ENCODE measurements at regions not wholly inside any gene's neighbourhood (a gene's known extent, or its start where the extent isn't known, plus 50 kb on each side); places are given as distances from the start of the nearest gene placed in this dataset.

GRCh38 chr12:111057701-111058425 lies 137.5 kb upstream of the MYL2 start:
- TF ChIP-seq CTCF (IDR thresholded peaks at IDR 0.05): no peak
- Mint-ChIP-seq H3K36me3 (ENCODE audit: unreplicated experiment) (no peaks in the 10 kb centered on the region), H3K27me3 (ENCODE audit: unreplicated experiment) (no peaks in the 10 kb centered on the region), H3K27ac (ENCODE audit: unreplicated experiment) (no peak overlapping the region), H3K9me3 (ENCODE audit: unreplicated experiment) (no peaks in the 10 kb centered on the region), H3K4me3 (ENCODE audit: unreplicated experiment) (no peak overlapping the region), H3K4me1 (ENCODE audit: unreplicated experiment) (no peaks in the 10 kb centered on the region)
- no peak for DNase-seq (ENCODE audit: extremely low spot score, unreplicated experiment)

GRCh38 chr12:111056618-111057521 lies 136.5 kb upstream of the MYL2 start:
- Mint-ChIP-seq H3K36me3 (ENCODE audit: unreplicated experiment) (no peaks in the 10 kb centered on the region), H3K9me3 (ENCODE audit: unreplicated experiment) (no peaks in the 10 kb centered on the region), H3K27me3 (ENCODE audit: unreplicated experiment) (no peaks in the 10 kb centered on the region), H3K27ac (ENCODE audit: unreplicated experiment) (no peak overlapping the region), H3K4me1 (ENCODE audit: unreplicated experiment) (no peaks in the 10 kb centered on the region), H3K4me3 (ENCODE audit: unreplicated experiment) (no peak overlapping the region)
- no peak for TF ChIP-seq CTCF (IDR thresholded peaks at IDR 0.05)
- no peak for DNase-seq (ENCODE audit: extremely low spot score, unreplicated experiment)

DNA sequence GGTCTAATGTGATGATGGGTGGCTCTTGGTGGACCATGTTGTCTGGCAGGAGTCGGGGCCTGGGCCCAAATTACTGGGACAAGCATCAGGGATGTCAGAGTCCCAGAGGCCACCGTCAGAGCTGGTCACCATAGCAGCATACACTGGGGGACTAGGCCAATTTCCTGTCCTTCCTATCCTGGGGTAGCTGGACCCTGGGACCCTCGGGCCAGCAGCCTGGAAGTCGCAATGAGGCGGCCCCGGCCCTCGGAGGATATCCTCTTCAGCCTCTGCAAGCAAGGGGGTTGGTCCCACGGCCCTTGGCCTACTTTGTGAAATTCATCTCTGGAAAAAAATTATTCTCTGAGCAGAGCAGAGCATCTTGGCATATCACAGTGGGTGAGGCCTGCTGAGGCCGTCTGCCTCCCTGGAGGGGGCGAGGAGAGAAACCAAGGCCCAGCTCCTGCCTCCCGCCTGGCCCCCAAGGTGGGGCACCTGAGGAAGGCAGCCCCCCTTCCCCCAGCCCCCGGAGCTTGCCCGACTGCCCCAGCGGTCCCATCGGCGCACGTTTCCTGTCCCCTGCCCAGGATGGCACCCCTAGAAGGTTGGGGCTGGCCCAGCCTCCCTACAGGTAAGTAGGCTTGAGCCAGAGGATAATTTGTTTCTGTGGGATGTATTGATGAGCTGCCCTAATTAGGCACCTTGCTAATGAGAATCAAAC lies 135.0 kb upstream of the MYL2 start:
- Mint-ChIP-seq H3K27ac (ENCODE audit: unreplicated experiment) (no peak overlapping the region), H3K4me1 (ENCODE audit: unreplicated experiment) (no peaks in the 10 kb centered on the region), H3K4me3 (ENCODE audit: unreplicated experiment) (no peak overlapping the region), H3K27me3 (ENCODE audit: unreplicated experiment) (no peaks in the 10 kb centered on the region), H3K9me3 (ENCODE audit: unreplicated experiment) (no peaks in the 10 kb centered on the region), H3K36me3 (ENCODE audit: unreplicated experiment) (no peaks in the 10 kb centered on the region)
- TF ChIP-seq CTCF (IDR thresholded peaks at IDR 0.05): no peak
- DNase-seq (ENCODE audit: extremely low spot score, unreplicated experiment): no peak

DNA sequence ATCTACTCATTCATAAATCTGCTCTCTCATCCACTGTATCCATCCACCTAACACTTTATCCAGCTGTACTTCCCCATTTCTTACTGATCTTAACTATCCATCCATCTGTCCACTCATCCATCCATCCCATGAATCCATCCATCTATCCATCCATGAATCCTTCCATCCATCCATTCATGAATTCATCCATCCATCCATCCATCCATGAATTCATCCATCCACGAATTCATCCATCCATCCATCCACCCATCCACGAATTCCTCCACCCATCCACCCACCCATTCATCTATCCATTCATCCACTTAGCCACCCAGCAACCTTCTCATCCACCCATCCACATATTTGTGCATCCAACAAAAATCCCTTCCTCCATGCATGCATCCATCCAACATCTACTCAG lies 128.6 kb upstream of the MYL2 start:
- peaks cover 9% of the 10 kb centered on the region for H3K27me3 Mint-ChIP-seq (ENCODE audit: unreplicated experiment)
- H3K4me3 Mint-ChIP-seq (ENCODE audit: unreplicated experiment): no peak overlapping the region
- H3K9me3 Mint-ChIP-seq (ENCODE audit: unreplicated experiment): no peaks in the 10 kb centered on the region
- no peak for DNase-seq (ENCODE audit: extremely low spot score, unreplicated experiment)
- H3K4me1 Mint-ChIP-seq (ENCODE audit: unreplicated experiment): no peaks in the 10 kb centered on the region
- no peaks in the 10 kb centered on the region for H3K36me3 Mint-ChIP-seq (ENCODE audit: unreplicated experiment)
- no peak for TF ChIP-seq CTCF (IDR thresholded peaks at IDR 0.05)
- no peak overlapping the region for H3K27ac Mint-ChIP-seq (ENCODE audit: unreplicated experiment)

DNA sequence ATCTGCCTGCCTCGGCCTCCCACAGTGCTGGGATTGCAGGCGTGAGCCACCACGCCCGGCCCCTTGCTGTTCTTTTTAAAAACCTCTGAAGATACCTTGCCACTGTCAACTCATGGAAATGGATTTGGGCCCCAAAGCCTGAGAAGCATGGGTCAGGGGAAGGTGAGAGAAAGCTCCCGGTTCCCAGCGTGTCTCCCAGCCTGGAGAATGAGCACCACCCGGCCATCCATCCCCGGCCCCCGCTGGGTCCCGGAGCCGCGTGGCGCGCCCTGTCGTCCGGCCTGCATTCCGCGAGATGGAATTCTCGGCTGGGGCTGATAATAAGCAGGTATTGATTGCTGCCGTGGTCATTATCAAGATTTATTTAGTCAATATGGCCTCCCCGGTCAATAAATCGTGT lies 126.5 kb upstream of the MYL2 start:
- peaks cover 9% of the 10 kb centered on the region for H3K27me3 Mint-ChIP-seq (ENCODE audit: unreplicated experiment)
- DNase-seq (ENCODE audit: extremely low spot score, unreplicated experiment): no peak
- no peak for TF ChIP-seq CTCF (IDR thresholded peaks at IDR 0.05)
- no peak overlapping the region for H3K27ac Mint-ChIP-seq (ENCODE audit: unreplicated experiment)
- H3K36me3 Mint-ChIP-seq (ENCODE audit: unreplicated experiment): no peaks in the 10 kb centered on the region
- no peaks in the 10 kb centered on the region for H3K4me1 Mint-ChIP-seq (ENCODE audit: unreplicated experiment)
- no peaks in the 10 kb centered on the region for H3K9me3 Mint-ChIP-seq (ENCODE audit: unreplicated experiment)
- no peak overlapping the region for H3K4me3 Mint-ChIP-seq (ENCODE audit: unreplicated experiment)

Measured in osteocyte (in vitro differentiated cells).